DND-41 (cell line): ENCODE measurements at regions not wholly inside any gene's neighbourhood (a gene's known extent, or its start where the extent isn't known, plus 50 kb on each side); places are given as distances from the start of the nearest gene placed in this dataset.

Experiments
- EZH2 ChIP-seq: IDR thresholded peaks from 3 replicates; pipeline ENCODE4 v1.6.1; 2012; ENCODE audit warnings: borderline replicate concordance, low read depth, mild to moderate bottlenecking, moderate library complexity, low read length, inconsistent platforms; ENCODE audit not compliant: severe bottlenecking
- TF ChIP-seq, protein P1 (sequence below): IDR thresholded peaks from 2 replicates; pipeline ENCODE4 v1.5.1; 2012; ENCODE audit warnings: borderline replicate concordance, low read length, moderate library complexity, mild to moderate bottlenecking; ENCODE audit not compliant: poor library complexity, severe bottlenecking; ENCODE audit errors: extremely low read depth

DNA sequence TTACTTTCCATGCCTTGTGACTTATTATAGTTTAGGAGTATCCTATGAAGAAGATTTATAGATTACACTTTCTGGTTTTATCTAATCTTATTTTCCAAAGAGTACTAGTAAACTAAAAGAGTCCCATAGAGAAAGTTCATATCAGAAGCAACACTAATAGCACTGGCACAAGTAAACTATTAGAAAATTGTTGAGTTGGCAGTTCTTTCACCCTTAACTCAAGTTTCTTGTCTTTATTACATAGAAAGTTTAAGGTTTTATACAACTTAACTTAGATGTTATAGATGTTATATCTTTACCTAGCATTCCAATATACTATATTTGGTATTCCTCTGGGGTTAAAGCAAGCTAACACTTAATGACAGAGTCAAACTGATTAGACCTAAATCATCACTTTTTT is 437.8 kb upstream of the ARRDC3 start:
- TF ChIP-seq, protein P1, sequence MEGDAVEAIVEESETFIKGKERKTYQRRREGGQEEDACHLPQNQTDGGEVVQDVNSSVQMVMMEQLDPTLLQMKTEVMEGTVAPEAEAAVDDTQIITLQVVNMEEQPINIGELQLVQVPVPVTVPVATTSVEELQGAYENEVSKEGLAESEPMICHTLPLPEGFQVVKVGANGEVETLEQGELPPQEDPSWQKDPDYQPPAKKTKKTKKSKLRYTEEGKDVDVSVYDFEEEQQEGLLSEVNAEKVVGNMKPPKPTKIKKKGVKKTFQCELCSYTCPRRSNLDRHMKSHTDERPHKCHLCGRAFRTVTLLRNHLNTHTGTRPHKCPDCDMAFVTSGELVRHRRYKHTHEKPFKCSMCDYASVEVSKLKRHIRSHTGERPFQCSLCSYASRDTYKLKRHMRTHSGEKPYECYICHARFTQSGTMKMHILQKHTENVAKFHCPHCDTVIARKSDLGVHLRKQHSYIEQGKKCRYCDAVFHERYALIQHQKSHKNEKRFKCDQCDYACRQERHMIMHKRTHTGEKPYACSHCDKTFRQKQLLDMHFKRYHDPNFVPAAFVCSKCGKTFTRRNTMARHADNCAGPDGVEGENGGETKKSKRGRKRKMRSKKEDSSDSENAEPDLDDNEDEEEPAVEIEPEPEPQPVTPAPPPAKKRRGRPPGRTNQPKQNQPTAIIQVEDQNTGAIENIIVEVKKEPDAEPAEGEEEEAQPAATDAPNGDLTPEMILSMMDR, result no peak
- no peak for TF ChIP-seq EZH2
